GM12878 (cell line): ENCODE measurements at regions not wholly inside any gene's neighbourhood (a gene's known extent, or its start where the extent isn't known, plus 50 kb on each side); places are given as distances from the start of the nearest gene placed in this dataset.
A peak's percentile ranks its signal among the peaks of the same experiment; 100 is the strongest.
"Not testable (repeated sequence)": the region's sequence is repeated elsewhere in the genome, so short reads cannot be mapped to it uniquely, and the experiment has no call there.

Source experiments
- ATAC-seq: fragments of 200-7000 bp; cut with Tn5 transposase; 3 replicates; pipeline ENCODE4 v1.9.1; 2020; ENCODE audit warnings: mild to moderate bottlenecking, moderate library complexity
- BruUV-seq: library from RNA; stranded (reverse); fragments of 400-500 nt; replicated peaks from 2 replicates; lab custom pipeline; 2021; lab: Mats Ljungman, UMichigan
- CTCF ChIA-PET: fragments of 300-600 bp; sonication (Branson Sonifier 250); formaldehyde crosslinking; extraction: SDS; loops from one replicate; lab custom pipeline; 2021; ENCODE audit warnings: inconsistent platforms; lab: Yijun Ruan, JAX
- POLR2A ChIA-PET: fragments of 350-600 bp; formaldehyde crosslinking; extraction: SDS; loops from one replicate; lab custom pipeline; 2021; ENCODE audit warnings: inconsistent platforms; lab: Charles Lee
- RAD21 ChIA-PET: fragments of 300-600 bp; sonication (Branson Sonifier 250); formaldehyde crosslinking; loops from one replicate; lab custom pipeline; 2023; ENCODE audit warnings: antibody characterized with exemption; ENCODE audit not compliant: unreplicated experiment; lab: Charles Lee
- SMC1A ChIA-PET: fragments of 300-600 bp; sonication (Branson Sonifier 250); formaldehyde crosslinking; loops from one replicate; lab custom pipeline; 2023; ENCODE audit not compliant: unreplicated experiment, uncharacterized antibody; lab: Charles Lee
- DNase-seq: peaks from one replicate; pipeline ENCODE4 v3.0.0-alpha.2; 2011; ENCODE audit warnings: low read depth, low spot score
- FAIRE-seq: peaks from 3 replicates; lab custom pipeline; 2011; peaks lifted over from hg19 to GRCh38; lab: Jason Lieb, UNC
- H2AFZ ChIP-seq: 2 replicates; pipeline ENCODE4 v1.6.0; 2011; ENCODE audit warnings: low read depth, low read length, control low read depth; ENCODE audit not compliant: control insufficient read depth
- H3K27ac ChIP-seq: 2 replicates; pipeline ENCODE4 v1.5.1; 2011; ENCODE audit warnings: control low read depth; ENCODE audit not compliant: control insufficient read depth, insufficient read depth
- H3K27me3 ChIP-seq, 2 experiments: replicated peaks in 1 of 2; 2 replicates each; pipeline versions ENCODE4 v1.6.0 to v1.6.1; 2011; ENCODE audit warnings: low read length in 1 of 2; ENCODE audit not compliant: control insufficient read depth in 2 of 2, insufficient read depth in 2 of 2
- H3K36me3 ChIP-seq, 2 experiments: 2 replicates each; pipeline ENCODE4 v1.5.1; 2011; ENCODE audit warnings: low read length in 1 of 2; ENCODE audit not compliant: control insufficient read depth in 2 of 2, insufficient read depth in 2 of 2
- H3K4me1 ChIP-seq: 2 replicates; pipeline ENCODE4 v1.6.1; 2011; ENCODE audit warnings: mild to moderate bottlenecking, low read length, moderate library complexity, mixed read lengths; ENCODE audit not compliant: control insufficient read depth, insufficient read depth
- H3K4me2 ChIP-seq: 2 replicates; pipeline ENCODE4 v1.6.0; 2011; ENCODE audit warnings: control low read depth; ENCODE audit not compliant: control insufficient read depth, insufficient read depth
- H3K4me3 ChIP-seq: fragments of 200-600 bp; sonication (generic); 2 replicates; pipeline ENCODE4 v1.5.1; 2016
- H3K79me2 ChIP-seq: 2 replicates; pipeline ENCODE4 v1.6.0; 2011; ENCODE audit warnings: low read length; ENCODE audit not compliant: control insufficient read depth, insufficient read depth
- H3K9ac ChIP-seq: 2 replicates; pipeline ENCODE4 v1.8.0; 2011; ENCODE audit warnings: low read length, control low read depth, mixed read lengths; ENCODE audit not compliant: control insufficient read depth, insufficient read depth
- H3K9me3 ChIP-seq: replicated peaks from 3 replicates; pipeline ENCODE4 v1.5.1; 2011; ENCODE audit warnings: mild to moderate bottlenecking, low read length; ENCODE audit not compliant: control insufficient read depth, insufficient read depth
- H4K20me1 ChIP-seq: 2 replicates; pipeline ENCODE4 v1.6.0; 2011; ENCODE audit not compliant: control insufficient read depth, insufficient read depth
- CTCF ChIP-seq, 3 experiments: IDR thresholded peaks in 2 of 3; conservative IDR thresholded peaks in 1 of 3; 2 replicates each; pipeline ENCODE4 v1.5.1; 2011; ENCODE audit warnings: low read depth in 3 of 3, low read length in 3 of 3, mild to moderate bottlenecking in 3 of 3, control low read depth in 2 of 3, moderate library complexity in 2 of 3, inconsistent platforms in 1 of 3, mixed read lengths in 1 of 3; ENCODE audit not compliant: control insufficient read depth in 2 of 3, insufficient read depth in 1 of 3; ENCODE audit errors: extremely low read depth in 1 of 3
- RAD21 ChIP-seq: IDR thresholded peaks from 2 replicates; pipeline ENCODE4 v1.6.1; 2011; ENCODE audit warnings: mild to moderate bottlenecking, low read depth, low read length, moderate library complexity; ENCODE audit not compliant: insufficient read depth
- WGBS: methylation state at CpG from one replicate; pipeline ENCODE4 v1.1.6; 2016; ENCODE audit warnings: low lambda C conversion rate; ENCODE audit not compliant: insufficient replicate concordance, insufficient coverage; ENCODE audit errors: missing lambda C conversion rate; 5-methylcytosine and 5-hydroxymethylcytosine counted together
- in situ Hi-C: fragments of 300-500 bp; cut with MboI; formaldehyde crosslinking; loops from 9 replicates; pipeline ENCODE4 v1.14.3; 2018; ENCODE audit warnings: mixed read lengths
- intact Hi-C: fragments of 100-400 bp; cut with micrococcal nuclease; formaldehyde crosslinking; loops from one replicate; pipeline ENCODE4 v1.14.2; 2022; ENCODE audit not compliant: unreplicated experiment

- H3K9ac ChIP-seq, ATAC-seq, H3K9me3 ChIP-seq, H4K20me1 ChIP-seq, RAD21 ChIA-PET, H3K79me2 ChIP-seq, CTCF ChIA-PET, H3K36me3 ChIP-seq, H3K4me1 ChIP-seq, BruUV-seq, H2AFZ ChIP-seq, DNase-seq, intact Hi-C loops, H3K27ac ChIP-seq, H3K4me3 ChIP-seq, SMC1A ChIA-PET, H3K4me2 ChIP-seq, POLR2A ChIA-PET, FAIRE-seq, H3K27me3 ChIP-seq: not testable (repeated sequence)
- in situ Hi-C loops = loop anchor here (10.0 kb wide), 1 partner anchor 1973 kb away; no protein-coding TSS in a partner anchor
- 80% methylated on average over 21 of the region's 22 CpGs for WGBS
- peak in 2 of 3 experiments; percentile 2 to 4; a peak in 1 of 6 replicates for TF ChIP-seq CTCF (IDR thresholded peaks at IDR 0.05 in 2 of 3, conservative IDR thresholded peaks at IDR 0.05 in 1 of 3; ENCODE audit: control insufficient read depth in 2 of 3, extremely low read depth in 1 of 3, insufficient read depth in 1 of 3, low read depth in 3 of 3, low read length in 3 of 3)
- TF ChIP-seq RAD21 = peak; percentile 21; the same call in 1 of the 2 replicates
Observed at GRCh38 chr15:99791881-99792807, 58.9 kb upstream of the LYSMD4 start.

GRCh38 chr15:99790751-99791150 is 57.5 kb upstream of the LYSMD4 start:
- ATAC-seq, intact Hi-C loops, H4K20me1 ChIP-seq, H2AFZ ChIP-seq, H3K4me2 ChIP-seq, H3K4me3 ChIP-seq, H3K9me3 ChIP-seq, H3K4me1 ChIP-seq, H3K27me3 ChIP-seq, BruUV-seq, SMC1A ChIA-PET, DNase-seq, H3K36me3 ChIP-seq, H3K27ac ChIP-seq, H3K79me2 ChIP-seq, POLR2A ChIA-PET, FAIRE-seq, H3K9ac ChIP-seq, RAD21 ChIA-PET: not testable (repeated sequence)
- WGBS = 77% methylated on average over 7 of the region's 7 CpGs
- CTCF ChIA-PET = interaction anchor here (1.5 kb wide), 1 partner anchor 72 kb away, joined by 3 read pairs; no protein-coding TSS in a partner anchor
- in situ Hi-C loops = loop anchor here (10.0 kb wide), 1 partner anchor 1974 kb away; no protein-coding TSS in a partner anchor
